Cerebellar cortex (tissue), 1 donor: ENCODE measurements at regions not wholly inside any gene's neighbourhood (a gene's known extent, or its start where the extent isn't known, plus 50 kb on each side); places are given as distances from the start of the nearest gene placed in this dataset.
"Not testable (repeated sequence)": the region's sequence is repeated elsewhere in the genome, so short reads cannot be mapped to it uniquely, and the experiment has no call there.

ENCODE experiments used
- DNase-seq: peaks from one replicate; pipeline ENCODE4 v3.0.0-alpha.2; 2015; ENCODE audit warnings: low spot score

GRCh38 chr10:6984971-6985370 is 404.9 kb upstream of the PRKCQ start:
- DNase-seq = no peak

GRCh38 chr10:6984016-6984415 is 403.9 kb upstream of the PRKCQ start:
- not testable (repeated sequence) for DNase-seq

- DNase-seq = no peak
Measured at GRCh38 chr10:6980353-6980752, 400.3 kb upstream of the PRKCQ start.

- DNase-seq = no peak
Measured at GRCh38 chr10:6979371-6979770, 399.3 kb upstream of the PRKCQ start.

- no peak for DNase-seq
Measured at GRCh38 chr10:6978187-6978627, 398.1 kb upstream of the PRKCQ start.

GRCh38 chr10:6977398-6978186 is 397.5 kb upstream of the PRKCQ start:
- no peak for DNase-seq

- DNase-seq = no peak
Measured at GRCh38 chr10:6973899-6974298, 393.8 kb upstream of the PRKCQ start.

- no peak for DNase-seq
Measured at GRCh38 chr10:6972226-6972625, 392.1 kb upstream of the PRKCQ start.

GRCh38 chr10:6969659-6970058 is 389.6 kb upstream of the PRKCQ start:
- DNase-seq = no peak

- DNase-seq = no peak
Measured at GRCh38 chr10:6964543-6964942, 384.5 kb upstream of the PRKCQ start.

- DNase-seq = no peak
Measured at GRCh38 chr10:6962576-6962975, 382.5 kb upstream of the PRKCQ start.

GRCh38 chr10:6958711-6959110 is 378.6 kb upstream of the PRKCQ start:
- DNase-seq = no peak

GRCh38 chr10:6958254-6958653 is 378.2 kb upstream of the PRKCQ start:
- no peak for DNase-seq

- no peak for DNase-seq
Measured at GRCh38 chr10:6957851-6958250, 377.8 kb upstream of the PRKCQ start.

- peak; percentile 42 for DNase-seq
Measured at GRCh38 chr10:6956562-6956961, 376.5 kb upstream of the PRKCQ start.

GRCh38 chr10:6953271-6953801 is 373.3 kb upstream of the PRKCQ start:
- DNase-seq = no peak

GRCh38 chr10:6951732-6952131 is 371.7 kb upstream of the PRKCQ start:
- no peak for DNase-seq

- DNase-seq = no peak
Measured at GRCh38 chr10:6950133-6950532, 370.1 kb upstream of the PRKCQ start.

- no peak for DNase-seq
Measured at GRCh38 chr10:6944436-6944835, 364.4 kb upstream of the PRKCQ start.

GRCh38 chr10:6938384-6938783 is 358.3 kb upstream of the PRKCQ start:
- no peak for DNase-seq

GRCh38 chr10:6936931-6937330 is 356.9 kb upstream of the PRKCQ start:
- DNase-seq = no peak

GRCh38 chr10:6929148-6929830 is 349.2 kb upstream of the PRKCQ start:
- DNase-seq = peak; percentile 96

- DNase-seq = peak; percentile 23
Measured at GRCh38 chr10:6928586-6928985, 348.5 kb upstream of the PRKCQ start.
